ENCODE measurements at regions not wholly inside any gene's neighbourhood (a gene's known extent, or its start where the extent isn't known, plus 50 kb on each side); places are given as distances from the start of the nearest gene placed in this dataset.

DNA sequence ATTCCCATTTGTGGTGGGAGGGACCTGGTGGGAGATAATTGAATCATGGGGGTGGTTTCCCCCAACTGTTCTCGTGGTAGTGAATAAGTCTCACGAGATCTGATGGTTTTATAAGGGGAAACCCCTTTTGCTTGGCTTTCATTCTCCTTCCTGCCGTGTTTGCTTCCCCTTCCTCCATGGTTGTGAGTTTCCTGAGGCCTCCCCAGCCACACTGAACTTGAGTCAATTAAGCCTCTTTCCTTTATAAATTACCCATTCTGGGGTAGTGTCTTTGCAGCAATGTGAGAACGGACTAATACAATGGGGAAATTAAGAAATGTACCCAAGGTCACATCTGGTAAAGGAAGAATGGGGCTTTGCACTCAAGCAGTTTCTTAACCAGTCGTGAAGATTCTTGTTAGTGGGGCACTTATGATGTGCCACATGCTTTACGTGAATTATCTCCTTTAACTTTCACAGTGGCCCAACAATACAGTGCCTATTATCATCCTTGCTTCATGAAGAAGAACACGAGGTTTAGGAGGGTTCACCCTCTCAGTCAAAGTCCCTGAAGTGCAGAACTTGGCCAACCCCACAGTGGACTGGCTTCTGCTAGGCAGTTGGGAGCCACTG, 234.3 kb downstream of the EFCAB11 start:
- TF ChIP-seq, protein P1, sequence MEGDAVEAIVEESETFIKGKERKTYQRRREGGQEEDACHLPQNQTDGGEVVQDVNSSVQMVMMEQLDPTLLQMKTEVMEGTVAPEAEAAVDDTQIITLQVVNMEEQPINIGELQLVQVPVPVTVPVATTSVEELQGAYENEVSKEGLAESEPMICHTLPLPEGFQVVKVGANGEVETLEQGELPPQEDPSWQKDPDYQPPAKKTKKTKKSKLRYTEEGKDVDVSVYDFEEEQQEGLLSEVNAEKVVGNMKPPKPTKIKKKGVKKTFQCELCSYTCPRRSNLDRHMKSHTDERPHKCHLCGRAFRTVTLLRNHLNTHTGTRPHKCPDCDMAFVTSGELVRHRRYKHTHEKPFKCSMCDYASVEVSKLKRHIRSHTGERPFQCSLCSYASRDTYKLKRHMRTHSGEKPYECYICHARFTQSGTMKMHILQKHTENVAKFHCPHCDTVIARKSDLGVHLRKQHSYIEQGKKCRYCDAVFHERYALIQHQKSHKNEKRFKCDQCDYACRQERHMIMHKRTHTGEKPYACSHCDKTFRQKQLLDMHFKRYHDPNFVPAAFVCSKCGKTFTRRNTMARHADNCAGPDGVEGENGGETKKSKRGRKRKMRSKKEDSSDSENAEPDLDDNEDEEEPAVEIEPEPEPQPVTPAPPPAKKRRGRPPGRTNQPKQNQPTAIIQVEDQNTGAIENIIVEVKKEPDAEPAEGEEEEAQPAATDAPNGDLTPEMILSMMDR (IDR thresholded peaks at IDR 0.05) = no peak
- TF ChIP-seq POLR2A (IDR thresholded peaks at IDR 0.05) = no peak
